GM13977 (cell line): ENCODE measurements at regions not wholly inside any gene's neighbourhood (a gene's known extent, or its start where the extent isn't known, plus 50 kb on each side); places are given as distances from the start of the nearest gene placed in this dataset.

ENCODE experiments used
- DNase-seq: peaks from one replicate; pipeline ENCODE4 v3.0.0; 2012; ENCODE audit warnings: low spot score
- CTCF ChIP-seq: IDR thresholded peaks from 2 replicates; pipeline ENCODE4 v1.5.1; 2012; ENCODE audit warnings: mild to moderate bottlenecking, control low read depth; ENCODE audit not compliant: insufficient read depth; ENCODE audit errors: extremely low read depth, missing control alignments
- in situ Hi-C: fragments of 300-500 bp; cut with MboI; formaldehyde crosslinking; loops from one replicate; pipeline ENCODE4 v1.12.0; 2022; ENCODE audit warnings: low sequenced_read_pairs, low pct_unique_long_range_greater_than_20kb, mixed read lengths, inconsistent platforms; ENCODE audit not compliant: unreplicated experiment

GRCh38 chr3:182198345-182198744, 486.6 kb downstream of the SOX2 start:
- no peak for DNase-seq
- in situ Hi-C loops: no loop called here
- no peak for TF ChIP-seq CTCF

- TF ChIP-seq CTCF: no peak
- DNase-seq: no peak
- in situ Hi-C loops: no loop called here
These were observed 489.9 kb downstream of the SOX2 start for GRCh38 chr3:182201456-182202168.

GRCh38 chr3:182212479-182213076, 500.9 kb downstream of the SOX2 start:
- in situ Hi-C loops: no loop called here
- TF ChIP-seq CTCF: no peak
- DNase-seq: no peak

GRCh38 chr3:182214416-182214815, 502.7 kb downstream of the SOX2 start:
- TF ChIP-seq CTCF: no peak
- no peak for DNase-seq
- in situ Hi-C loops: no loop called here

- in situ Hi-C loops: no loop called here
- DNase-seq: no peak
- TF ChIP-seq CTCF: no peak
These were observed 504.2 kb downstream of the SOX2 start for GRCh38 chr3:182215881-182216280.

GRCh38 chr3:182216311-182216970, 504.7 kb downstream of the SOX2 start:
- no peak for DNase-seq
- in situ Hi-C loops: no loop called here
- no peak for TF ChIP-seq CTCF
